NT2/D1 (cell line): ENCODE measurements at regions not wholly inside any gene's neighbourhood (a gene's known extent, or its start where the extent isn't known, plus 50 kb on each side); places are given as distances from the start of the nearest gene placed in this dataset.
"Not testable (repeated sequence)": the region's sequence is repeated elsewhere in the genome, so short reads cannot be mapped to it uniquely, and the experiment has no call there.

ENCODE experiments used
- DNase-seq: peaks from one replicate; pipeline ENCODE4 v3.0.0-alpha.2; 2011; ENCODE audit warnings: low read depth, low spot score
- H3K27me3 ChIP-seq: 2 replicates; pipeline ENCODE4 v1.6.0; 2011; ENCODE audit warnings: mild to moderate bottlenecking; ENCODE audit not compliant: insufficient read length, insufficient read depth
- H3K36me3 ChIP-seq: 2 replicates; pipeline ENCODE4 v1.6.1; 2011; ENCODE audit warnings: mild to moderate bottlenecking, low read length, mixed read lengths; ENCODE audit not compliant: insufficient read depth, insufficient read length
- H3K4me1 ChIP-seq: 2 replicates; pipeline ENCODE4 v1.5.1; 2011; ENCODE audit not compliant: insufficient read depth, insufficient read length
- H3K4me3 ChIP-seq: 2 replicates; pipeline ENCODE4 v1.5.1; 2011; ENCODE audit warnings: low read depth; ENCODE audit not compliant: insufficient read length
- H3K9ac ChIP-seq: 2 replicates; pipeline ENCODE4 v1.6.0; 2011; ENCODE audit warnings: low read depth; ENCODE audit not compliant: insufficient read length
- H3K9me3 ChIP-seq: 2 replicates; pipeline ENCODE4 v1.5.1; 2011; ENCODE audit warnings: mild to moderate bottlenecking, low read length; ENCODE audit not compliant: insufficient read depth
- SUZ12 ChIP-seq: IDR thresholded peaks from 2 replicates; pipeline ENCODE4 v1.6.1; 2011; ENCODE audit not compliant: insufficient read length, insufficient read depth; ENCODE audit errors: extremely low read depth
- YY1 ChIP-seq: IDR thresholded peaks from 2 replicates; pipeline ENCODE4 v1.6.1; 2011; ENCODE audit not compliant: insufficient read length, insufficient read depth
- ZNF274 ChIP-seq: IDR thresholded peaks from 2 replicates; pipeline ENCODE4 v1.6.1; 2011; ENCODE audit warnings: mild to moderate bottlenecking, low read depth, low read length

- DNase-seq, result no peak
- TF ChIP-seq ZNF274 (no peak), YY1 (no peak), SUZ12 (no peak)
Observed at GRCh38 chr9:26789959-26790358, 102.6 kb downstream of the CAAP1 start.

GRCh38 chr9:26786564-26786963 is 106.0 kb downstream of the CAAP1 start:
- TF ChIP-seq YY1 (no peak), ZNF274 (no peak), SUZ12 (no peak)
- Histone ChIP-seq H3K9ac (no peak overlapping the region), H3K27me3 (no peaks in the 10 kb centered on the region), H3K36me3 (no peaks in the 10 kb centered on the region), H3K4me3 (no peak overlapping the region), H3K9me3 (no peaks in the 10 kb centered on the region), H3K4me1 (no peaks in the 10 kb centered on the region)
- DNase-seq, result no peak

More at GRCh38 chr9:26789959-26790358, 102.6 kb downstream of the CAAP1 start:
- H3K4me1 ChIP-seq, result no peaks in the 10 kb centered on the region
- no peaks in the 10 kb centered on the region for H3K36me3 ChIP-seq
- H3K9ac ChIP-seq, result no peak overlapping the region
- H3K4me3 ChIP-seq, result no peak overlapping the region
- H3K9me3 ChIP-seq, result no peaks in the 10 kb centered on the region
- no peaks in the 10 kb centered on the region for H3K27me3 ChIP-seq

- no peak for DNase-seq
- TF ChIP-seq ZNF274 (no peak), SUZ12 (no peak), YY1 (no peak)
Observed at GRCh38 chr9:26782899-26783298, 109.7 kb downstream of the CAAP1 start.

GRCh38 chr9:26781906-26782305 is 110.7 kb downstream of the CAAP1 start:
- TF ChIP-seq YY1 (no peak), ZNF274 (no peak), SUZ12 (no peak)
- H3K4me1 ChIP-seq, result no peaks in the 10 kb centered on the region
- DNase-seq, result no peak
- H3K4me3 ChIP-seq, result no peak overlapping the region
- no peak overlapping the region for H3K9ac ChIP-seq
- H3K36me3 ChIP-seq, result no peaks in the 10 kb centered on the region
- no peaks in the 10 kb centered on the region for H3K27me3 ChIP-seq
- H3K9me3 ChIP-seq, result 0 out of 2 replicates have a peak, but pooled peaks cover 4% of the 10 kb centered on the region

More at GRCh38 chr9:26782899-26783298, 109.7 kb downstream of the CAAP1 start:
- Histone ChIP-seq H3K9me3 (0 out of 2 replicates have a peak, but pooled peaks cover 4% of the 10 kb centered on the region), H3K4me1 (no peaks in the 10 kb centered on the region), H3K27me3 (no peaks in the 10 kb centered on the region), H3K9ac (no peak overlapping the region), H3K4me3 (no peak overlapping the region), H3K36me3 (no peaks in the 10 kb centered on the region)

- H3K9ac ChIP-seq, DNase-seq, H3K36me3 ChIP-seq: not testable (repeated sequence)
Observed at GRCh38 chr9:26780307-26780706, 112.3 kb downstream of the CAAP1 start.

GRCh38 chr9:26779062-26779461 is 113.5 kb downstream of the CAAP1 start:
- Histone ChIP-seq H3K9ac (no peak overlapping the region), H3K4me1 (no peaks in the 10 kb centered on the region), H3K4me3 (no peak overlapping the region), H3K9me3 (0 out of 2 replicates have a peak, but pooled peaks cover 4% of the 10 kb centered on the region), H3K27me3 (no peaks in the 10 kb centered on the region), H3K36me3 (no peaks in the 10 kb centered on the region)
- TF ChIP-seq YY1, result no peak
- DNase-seq, result no peak

More at GRCh38 chr9:26780307-26780706, 112.3 kb downstream of the CAAP1 start:
- not testable (repeated sequence) for H3K4me3 ChIP-seq, H3K4me1 ChIP-seq, H3K9me3 ChIP-seq, H3K27me3 ChIP-seq

- no peak for DNase-seq
- TF ChIP-seq SUZ12 (no peak), YY1 (no peak), ZNF274 (no peak)
- H3K9me3 ChIP-seq, result 0 out of 2 replicates have a peak, but pooled peaks cover 3% of the 10 kb centered on the region
- H3K4me3 ChIP-seq, result no peak overlapping the region
- no peaks in the 10 kb centered on the region for H3K4me1 ChIP-seq
- H3K9ac ChIP-seq, result no peak overlapping the region
- no peaks in the 10 kb centered on the region for H3K27me3 ChIP-seq
- no peaks in the 10 kb centered on the region for H3K36me3 ChIP-seq
Observed at GRCh38 chr9:26775391-26775790, 117.2 kb downstream of the CAAP1 start.

GRCh38 chr9:26773056-26773455 is 119.5 kb downstream of the CAAP1 start:
- no peak overlapping the region for H3K4me3 ChIP-seq
- H3K36me3 ChIP-seq, result no peaks in the 10 kb centered on the region
- no peaks in the 10 kb centered on the region for H3K9me3 ChIP-seq
- DNase-seq, result no peak
- H3K9ac ChIP-seq, result no peak overlapping the region
- TF ChIP-seq ZNF274 (no peak), YY1 (no peak), SUZ12 (no peak)
- no peaks in the 10 kb centered on the region for H3K4me1 ChIP-seq
- no peaks in the 10 kb centered on the region for H3K27me3 ChIP-seq
